ENCODE measurements at regions not wholly inside any gene's neighbourhood (a gene's known extent, or its start where the extent isn't known, plus 50 kb on each side); places are given as distances from the start of the nearest gene placed in this dataset.

GRCh38 chr2:19807866-19808265 is 93.9 kb downstream of the TTC32 start:
- no peak for DNase-seq

DNA sequence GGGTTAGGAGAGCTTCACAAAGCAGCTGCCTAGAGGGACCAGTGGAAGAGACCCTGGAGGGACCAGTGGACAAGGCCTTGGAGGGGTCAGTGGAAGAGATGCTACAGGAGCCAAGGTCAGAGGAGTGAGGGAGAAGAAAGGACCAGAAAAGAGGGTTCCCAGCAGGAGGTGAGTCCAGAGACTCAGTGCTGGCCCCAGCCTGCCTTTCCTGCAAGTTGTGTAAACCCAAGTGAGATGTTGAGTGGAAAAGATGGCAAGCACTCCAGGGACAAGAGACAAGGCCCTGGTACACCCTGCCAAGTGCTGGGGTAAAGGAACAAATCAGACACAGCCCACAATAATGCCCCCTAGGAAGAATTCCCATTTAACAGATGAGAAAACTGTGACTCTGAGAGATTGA is 94.4 kb downstream of the TTC32 start:
- no peak for DNase-seq

DNA sequence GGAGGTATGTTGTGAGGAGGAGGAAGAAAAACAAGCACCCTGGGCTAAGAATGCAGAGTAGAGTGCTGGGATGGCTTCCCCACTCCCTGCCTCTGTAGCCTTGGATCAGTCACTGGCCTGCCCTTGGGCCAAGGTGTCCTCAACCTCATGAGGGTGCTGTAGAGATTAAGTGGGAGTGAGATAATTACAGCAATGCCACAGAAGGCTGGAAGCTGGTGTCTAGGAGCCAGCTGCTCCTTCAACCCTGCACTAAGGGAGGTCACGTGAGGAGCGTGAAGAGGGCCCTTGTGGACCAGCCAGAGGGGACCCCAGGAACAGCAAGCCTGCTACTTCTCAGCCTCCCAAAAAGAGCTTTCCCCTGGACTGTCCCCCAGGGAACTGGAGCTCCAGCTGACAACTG is 95.2 kb downstream of the TTC32 start:
- DNase-seq: no peak

GRCh38 chr2:19806131-19806530 is 95.7 kb downstream of the TTC32 start:
- DNase-seq: no peak

- DNase-seq: no peak
Observed at GRCh38 chr2:19805266-19805665, 96.5 kb downstream of the TTC32 start.

DNA sequence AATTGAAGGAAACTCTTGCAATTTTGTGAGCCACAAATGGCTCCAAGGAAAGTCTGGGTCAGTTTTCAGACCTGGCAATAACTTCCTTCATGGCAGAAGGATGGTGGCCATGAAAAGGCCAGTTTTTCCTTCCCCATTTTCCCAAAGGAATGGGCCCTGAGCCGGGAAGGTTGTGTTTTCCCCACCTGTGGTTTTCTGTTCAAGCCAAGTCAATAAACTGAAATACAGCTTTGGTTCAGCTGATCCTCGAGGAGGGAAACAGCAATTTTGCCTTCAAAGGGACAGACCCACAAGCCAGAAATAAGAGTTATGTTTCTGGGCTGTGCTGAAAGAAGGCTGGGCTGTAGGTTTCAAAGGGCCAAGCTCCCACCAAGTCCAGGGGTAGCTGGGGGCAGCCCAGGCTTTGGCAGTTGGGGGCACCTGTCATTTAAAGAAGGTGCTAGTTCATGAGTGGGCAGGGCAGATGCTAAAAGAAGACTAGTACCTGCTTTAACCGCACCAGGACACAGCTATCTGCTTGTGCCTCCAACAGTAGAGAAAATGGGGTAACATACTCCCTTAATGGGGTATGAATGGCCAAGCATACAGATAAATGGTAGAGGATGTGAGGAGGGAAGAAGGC is 97.0 kb downstream of the TTC32 start:
- DNase-seq: no peak

GRCh38 chr2:19802086-19802841 is 99.5 kb downstream of the TTC32 start:
- DNase-seq: no peak

GRCh38 chr2:19801367-19802080 is 100.3 kb downstream of the TTC32 start:
- no peak for DNase-seq

DNA sequence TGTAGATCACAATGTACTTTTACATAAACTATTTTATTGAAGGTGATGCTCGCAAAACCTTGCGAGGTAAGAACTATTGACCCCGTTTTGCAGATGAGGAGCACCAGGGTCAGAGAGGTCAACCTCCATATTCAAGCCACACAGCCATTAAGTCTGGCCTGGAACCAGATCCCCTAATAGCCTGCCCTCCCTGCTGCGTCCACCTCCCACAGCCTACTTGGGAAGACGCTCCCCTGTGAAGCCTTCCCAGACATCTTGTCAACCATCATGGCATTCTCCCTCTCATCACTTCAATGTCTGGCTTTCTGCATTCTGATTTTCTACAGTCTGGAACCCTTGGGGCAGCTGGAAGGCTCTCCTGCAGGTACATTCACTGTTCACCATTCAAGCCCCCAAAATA is 101.0 kb downstream of the TTC32 start:
- DNase-seq: no peak

GRCh38 chr2:19799881-19800780 is 101.7 kb downstream of the TTC32 start:
- DNase-seq: no peak

- DNase-seq: no peak
Observed at GRCh38 chr2:19797871-19798270, 103.9 kb downstream of the TTC32 start.

DNA sequence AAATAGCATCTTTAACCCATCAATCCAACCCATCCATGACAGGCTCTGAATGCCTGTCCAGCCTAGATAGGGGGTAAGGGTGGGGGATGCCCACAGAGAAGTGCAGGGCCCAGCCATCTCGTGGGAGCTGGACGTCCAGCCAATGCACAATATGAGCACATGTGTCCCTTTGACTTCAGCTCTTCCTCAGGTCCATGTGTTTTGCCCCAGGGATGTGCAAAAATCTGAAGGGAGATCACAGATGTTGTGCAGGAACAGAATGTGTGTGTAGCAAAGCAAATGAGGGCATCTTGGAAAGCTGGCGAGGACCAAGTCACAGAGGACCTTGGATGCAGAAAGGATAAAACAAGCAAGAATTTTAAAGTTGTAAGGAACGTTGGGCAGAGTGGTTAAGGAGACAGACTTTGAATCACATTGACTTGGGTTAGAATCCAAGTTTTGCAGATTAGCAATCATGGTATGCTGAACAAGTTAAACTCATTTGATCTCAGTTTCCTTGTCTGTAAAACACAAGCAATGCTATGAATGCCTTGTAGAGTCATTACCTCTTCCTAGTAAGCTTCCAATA is 104.5 kb downstream of the TTC32 start:
- DNase-seq: no peak

DNA sequence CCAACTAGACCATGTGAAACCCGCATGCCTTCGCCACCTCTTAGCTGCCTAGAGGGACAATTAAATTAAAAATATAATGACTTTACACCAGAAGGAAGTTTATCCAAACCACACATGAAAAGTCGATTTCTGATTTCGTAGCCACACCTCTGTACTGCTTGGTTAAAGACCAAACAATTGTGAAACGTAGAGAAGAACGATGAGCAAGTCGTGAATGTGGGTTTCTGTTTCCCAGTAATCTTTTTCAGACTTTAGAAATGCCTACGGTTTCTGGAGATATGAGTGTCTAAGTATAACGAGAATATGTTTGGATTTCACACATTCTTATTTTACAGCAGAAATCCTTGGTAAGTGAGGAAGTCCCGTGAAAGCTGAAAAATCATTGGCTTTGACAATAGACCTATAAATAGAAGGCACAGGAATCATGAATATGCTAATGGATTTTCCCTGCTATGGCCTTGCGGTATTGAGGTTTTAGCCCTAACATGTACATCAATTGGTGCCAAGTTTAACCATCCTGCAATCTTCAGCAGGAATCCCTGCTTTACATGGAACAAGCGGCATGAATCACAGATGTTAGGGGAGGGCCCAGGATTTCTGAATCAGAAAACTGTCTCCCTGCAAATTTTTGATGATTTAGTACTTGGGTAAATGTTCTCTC is 105.6 kb downstream of the TTC32 start:
- DNase-seq: no peak

DNA sequence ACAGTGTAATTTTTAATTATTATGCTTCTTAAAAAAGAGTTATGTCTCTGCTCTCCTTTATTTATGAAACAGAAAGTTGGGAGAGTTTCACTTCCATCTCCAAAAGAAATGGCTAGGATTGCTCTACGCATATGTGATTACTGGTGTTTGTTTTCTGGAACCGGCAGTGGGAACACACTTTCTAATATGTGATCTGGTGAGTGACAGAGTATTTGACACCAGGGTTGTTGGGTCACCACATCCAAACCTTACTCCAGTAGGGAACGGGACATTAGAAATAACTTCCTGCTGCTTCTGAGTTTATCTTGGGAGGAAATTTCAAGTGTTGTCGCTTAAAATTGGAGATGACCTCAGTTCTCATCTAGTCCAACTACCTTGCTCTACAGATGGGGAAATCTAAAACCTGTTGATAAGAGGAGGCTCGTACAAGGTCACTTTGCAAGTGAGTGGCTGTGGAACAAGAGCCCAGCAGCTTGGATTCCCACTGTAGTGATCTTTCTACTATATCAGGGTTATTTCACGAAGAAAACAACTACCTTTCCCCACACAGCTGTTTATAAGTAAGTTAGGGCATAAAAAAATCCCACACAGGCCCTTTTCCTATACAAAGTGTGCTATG is 108.5 kb downstream of the TTC32 start:
- no peak for DNase-seq

DNA sequence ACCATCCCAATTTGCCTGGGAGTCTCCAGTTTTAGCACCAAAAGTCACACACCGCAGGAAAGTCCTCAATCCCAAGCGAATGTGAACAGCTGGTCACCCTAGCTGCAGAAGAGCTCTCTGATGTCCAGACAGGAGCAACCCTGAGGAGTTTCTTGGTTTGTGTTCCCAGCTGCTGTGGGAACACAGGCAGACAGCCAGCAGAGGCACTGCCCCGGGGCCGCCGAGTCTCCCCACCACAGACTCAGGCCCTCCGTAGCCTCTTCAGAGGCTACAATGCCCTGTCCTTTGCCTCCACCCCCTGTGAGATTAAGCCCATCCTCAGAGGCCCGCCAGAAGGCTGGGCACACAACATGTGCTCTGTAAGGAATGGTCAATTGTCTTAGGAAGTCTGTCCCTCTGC is 111.5 kb downstream of the TTC32 start:
- DNase-seq: no peak

GRCh38 chr2:19787134-19787533 is 114.6 kb downstream of the TTC32 start:
- no peak for DNase-seq

DNA sequence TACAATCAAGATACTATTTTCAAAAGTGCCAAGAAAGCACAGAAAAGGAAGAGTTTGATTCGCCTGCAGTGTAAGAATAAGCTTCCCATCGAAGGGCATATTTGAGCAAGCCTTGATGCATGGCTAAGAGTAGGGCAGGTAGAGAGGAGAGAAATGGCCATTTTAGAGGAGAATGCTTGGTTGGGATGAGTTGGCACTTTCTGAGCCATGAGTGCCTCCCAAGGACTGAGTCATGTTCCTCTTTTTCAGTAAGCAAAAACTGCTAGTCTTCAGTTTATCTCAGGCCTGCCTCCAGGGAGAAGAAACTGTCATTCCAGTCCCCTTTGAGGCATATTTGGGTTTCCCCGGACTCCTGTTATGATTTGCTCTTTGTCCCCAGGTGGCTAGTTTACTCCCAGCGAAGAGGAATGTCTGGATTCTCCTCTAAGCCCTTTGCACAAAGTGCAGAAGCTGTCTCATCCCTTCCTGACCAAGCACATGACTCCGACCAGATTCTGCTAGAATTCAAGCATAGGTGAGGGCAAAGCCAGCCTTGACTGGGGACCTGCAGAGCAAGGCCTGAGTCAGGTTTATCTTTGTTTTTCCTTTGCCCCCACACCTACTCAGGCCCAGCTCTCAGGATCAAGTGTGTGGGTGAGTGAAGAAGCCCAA is 115.2 kb downstream of the TTC32 start:
- DNase-seq: no peak

GRCh38 chr2:19785867-19786266 is 115.9 kb downstream of the TTC32 start:
- DNase-seq: no peak

GRCh38 chr2:19785447-19785846 is 116.3 kb downstream of the TTC32 start:
- DNase-seq: no peak

GRCh38 chr2:19784456-19784855 is 117.3 kb downstream of the TTC32 start:
- no peak for DNase-seq

GRCh38 chr2:19783935-19784334 is 117.8 kb downstream of the TTC32 start:
- DNase-seq: no peak
